ENCODE measurements at regions not wholly inside any gene's neighbourhood (a gene's known extent, or its start where the extent isn't known, plus 50 kb on each side); places are given as distances from the start of the nearest gene placed in this dataset.

DNA sequence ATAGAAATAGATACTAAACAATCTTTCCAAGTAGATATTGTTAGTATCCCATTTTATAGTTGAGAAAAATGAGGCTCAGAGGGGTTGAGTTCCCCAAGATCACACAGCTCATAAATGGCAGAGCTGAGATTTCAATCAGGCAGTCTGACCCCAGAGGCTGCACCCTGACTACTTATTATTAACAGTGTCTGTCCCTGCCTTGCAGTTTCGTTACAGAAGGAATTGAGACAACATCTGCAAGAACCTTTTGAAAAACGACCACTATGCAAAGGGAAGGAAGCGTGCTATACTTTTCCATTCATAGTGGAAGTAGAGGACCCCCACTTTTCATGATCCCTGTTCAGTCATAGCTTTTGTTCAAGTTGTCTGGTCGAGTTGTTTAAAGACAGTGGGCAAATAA lies 53.2 kb upstream of the SEC11C start:
- no peak for TF ChIP-seq USF1 (IDR thresholded peaks at IDR 0.05)
- no peak for TF ChIP-seq YY1 (IDR thresholded peaks at IDR 0.05; ENCODE audit: low read depth)
- TF ChIP-seq RAD21 (IDR thresholded peaks at IDR 0.05; ENCODE audit: low read depth), result no peak
- TF ChIP-seq MAX (IDR thresholded peaks at IDR 0.05), result no peak
- no peak for TF ChIP-seq NFIC (IDR thresholded peaks at IDR 0.05)
- no peak for TF ChIP-seq EP300 (IDR thresholded peaks at IDR 0.05; ENCODE audit: borderline replicate concordance)
- TF ChIP-seq TCF12 (IDR thresholded peaks at IDR 0.05; ENCODE audit: low read depth), result no peak
- TF ChIP-seq CREB1 (IDR thresholded peaks at IDR 0.05; ENCODE audit: low read depth), result no peak
- no peak for TF ChIP-seq REST (IDR thresholded peaks at IDR 0.05; ENCODE audit: low read depth)
- no peak for TF ChIP-seq ZBTB7A (IDR thresholded peaks at IDR 0.05; ENCODE audit: low read depth)
- TF ChIP-seq TAF1 (IDR thresholded peaks at IDR 0.05; ENCODE audit: low read depth), result no peak
- TF ChIP-seq FOXM1 (IDR thresholded peaks at IDR 0.05; ENCODE audit: borderline replicate concordance, low read depth), result no peak
- TF ChIP-seq TEAD4 (IDR thresholded peaks at IDR 0.05), result no peak
- no peak for TF ChIP-seq EGR1 (IDR thresholded peaks at IDR 0.05)
- no peak for TF ChIP-seq CEBPB (IDR thresholded peaks at IDR 0.05)

DNA sequence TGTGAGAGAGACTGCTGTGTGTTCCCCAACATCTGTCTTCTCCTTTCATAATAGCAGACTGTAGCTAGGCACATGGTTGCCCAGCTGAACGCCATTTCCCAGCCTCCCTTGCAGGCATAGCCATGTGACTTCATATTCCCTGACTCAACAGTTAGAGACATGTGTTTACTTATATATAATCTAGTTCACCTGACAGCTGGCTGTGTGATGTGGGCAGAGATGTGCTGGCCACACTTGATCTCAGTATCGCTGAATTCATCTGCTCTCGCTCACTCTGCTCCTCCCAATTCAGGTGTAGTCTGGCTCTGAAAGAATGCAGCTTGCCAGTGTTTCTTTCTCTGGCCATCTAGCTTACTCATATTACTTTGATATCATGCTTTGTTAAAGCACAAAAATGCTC lies 52.3 kb upstream of the SEC11C start:
- TF ChIP-seq CREB1 (IDR thresholded peaks at IDR 0.05; ENCODE audit: low read depth) (no peak), USF1 (IDR thresholded peaks at IDR 0.05) (peak; percentile 24; the same call in 1 of the 2 replicates)

All from Ishikawa (cell line).